Activated T-helper 2 cell treated with anti-CD3 and anti-CD28 coated beads, Interferon-gamma antibody, Interleukin-2, Interleukin-4, amounts not matched to agents 10 μg/mL and 5 μg/mL and 100 μg/mL, durations not matched to agents 14 hours and 24 hours and 36 hours (primary cell): ENCODE measurements at regions not wholly inside any gene's neighbourhood (a gene's known extent, or its start where the extent isn't known, plus 50 kb on each side); places are given as distances from the start of the nearest gene placed in this dataset.

ENCODE experiments used
- DNase-seq: peaks from one replicate; pipeline ENCODE4 v3.0.0; 2021; ENCODE audit warnings: low spot score
- H3K27ac Mint-ChIP-seq: one replicate; pipeline ENCODE4 v1.8.0; 2021; ENCODE audit warnings: mixed read lengths
- H3K27me3 Mint-ChIP-seq: one replicate; pipeline ENCODE4 v1.8.0; 2021; ENCODE audit warnings: low read depth, mixed read lengths
- H3K36me3 Mint-ChIP-seq: one replicate; pipeline ENCODE4 v1.8.0; 2021; ENCODE audit warnings: low read depth, mixed read lengths
- H3K4me1 Mint-ChIP-seq: one replicate; pipeline ENCODE4 v1.8.0; 2021; ENCODE audit warnings: low read depth, mixed read lengths
- H3K4me3 Mint-ChIP-seq: one replicate; pipeline ENCODE4 v1.8.0; 2021; ENCODE audit warnings: low read depth, mild to moderate bottlenecking, moderate library complexity, mixed read lengths
- H3K9me3 Mint-ChIP-seq: one replicate; pipeline ENCODE4 v1.8.0; 2021; ENCODE audit warnings: mixed read lengths
- intact Hi-C: fragments of 100-400 bp; cut with micrococcal nuclease; formaldehyde crosslinking; loops from one replicate; pipeline ENCODE4 v1.15.1; 2023

DNA sequence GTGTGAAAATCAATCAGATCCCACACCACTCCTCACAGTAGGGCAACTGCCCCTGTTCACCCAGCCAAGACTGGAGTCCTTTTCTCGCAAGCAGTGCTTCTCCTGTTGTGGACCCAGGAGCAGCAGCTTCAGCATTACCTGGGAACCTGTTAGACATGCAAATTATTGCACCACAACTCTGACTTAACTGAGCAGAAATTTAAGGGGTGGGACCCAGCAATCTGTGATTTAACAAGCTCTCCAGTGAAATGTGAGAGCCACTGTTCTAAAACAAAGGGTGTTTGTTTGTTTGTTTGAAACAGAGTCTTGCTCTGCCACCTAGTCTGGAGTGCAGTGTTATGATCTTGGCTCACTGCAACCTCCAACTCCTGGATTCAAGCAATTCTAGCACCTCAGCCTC lies 591.4 kb downstream of the SOX6 start:
- Mint-ChIP-seq H3K4me3 (no peak overlapping the region), H3K27me3 (no peaks in the 10 kb centered on the region), H3K27ac (no peak overlapping the region)

GRCh38 chr11:15765530-15765929 lies 590.8 kb downstream of the SOX6 start:
- no peaks in the 10 kb centered on the region for H3K27me3 Mint-ChIP-seq
- no peak overlapping the region for H3K27ac Mint-ChIP-seq
- H3K4me3 Mint-ChIP-seq: no peak overlapping the region
- H3K9me3 Mint-ChIP-seq: no peaks in the 10 kb centered on the region
- no peaks in the 10 kb centered on the region for H3K36me3 Mint-ChIP-seq
- intact Hi-C loops: no loop called here
- H3K4me1 Mint-ChIP-seq: no peaks in the 10 kb centered on the region
- no peak for DNase-seq

More for the DNA sequence above, 591.4 kb downstream of the SOX6 start:
- H3K4me1 Mint-ChIP-seq: no peaks in the 10 kb centered on the region
- no peaks in the 10 kb centered on the region for H3K36me3 Mint-ChIP-seq
- intact Hi-C loops: no loop called here
- DNase-seq: no peak
- H3K9me3 Mint-ChIP-seq: no peaks in the 10 kb centered on the region

GRCh38 chr11:15768321-15768720 lies 588.0 kb downstream of the SOX6 start:
- H3K4me3 Mint-ChIP-seq: no peak overlapping the region
- no peaks in the 10 kb centered on the region for H3K36me3 Mint-ChIP-seq
- intact Hi-C loops: no loop called here

DNA sequence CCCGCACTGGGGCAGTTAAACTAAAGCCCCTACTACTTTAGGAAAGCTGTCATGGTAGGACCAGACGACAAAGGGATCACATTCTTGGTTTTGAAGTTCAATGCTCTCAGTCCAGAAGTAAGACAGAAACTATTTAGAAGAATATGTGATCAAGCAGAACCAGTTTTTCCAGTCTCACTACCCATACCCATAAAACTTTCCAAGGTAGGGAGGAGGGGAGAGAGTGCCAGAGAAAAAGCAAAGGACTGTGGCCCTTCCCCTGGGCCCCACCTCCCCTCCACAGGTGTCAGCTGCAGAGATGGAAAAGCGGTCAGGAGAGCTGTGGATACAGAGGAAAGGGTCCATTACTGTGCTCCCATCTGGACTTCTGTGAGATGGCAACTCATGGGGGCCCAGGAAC lies 587.1 kb downstream of the SOX6 start:
- Mint-ChIP-seq H3K27me3 (no peaks in the 10 kb centered on the region), H3K9me3 (no peaks in the 10 kb centered on the region), H3K27ac (no peak overlapping the region), H3K4me1 (no peaks in the 10 kb centered on the region), H3K36me3 (no peaks in the 10 kb centered on the region), H3K4me3 (no peak overlapping the region)
- DNase-seq: no peak
- intact Hi-C loops: no loop called here

More at GRCh38 chr11:15768321-15768720, 588.0 kb downstream of the SOX6 start:
- DNase-seq: no peak
- no peaks in the 10 kb centered on the region for H3K4me1 Mint-ChIP-seq
- H3K9me3 Mint-ChIP-seq: no peaks in the 10 kb centered on the region
- H3K27me3 Mint-ChIP-seq: no peaks in the 10 kb centered on the region
- H3K27ac Mint-ChIP-seq: no peak overlapping the region

DNA sequence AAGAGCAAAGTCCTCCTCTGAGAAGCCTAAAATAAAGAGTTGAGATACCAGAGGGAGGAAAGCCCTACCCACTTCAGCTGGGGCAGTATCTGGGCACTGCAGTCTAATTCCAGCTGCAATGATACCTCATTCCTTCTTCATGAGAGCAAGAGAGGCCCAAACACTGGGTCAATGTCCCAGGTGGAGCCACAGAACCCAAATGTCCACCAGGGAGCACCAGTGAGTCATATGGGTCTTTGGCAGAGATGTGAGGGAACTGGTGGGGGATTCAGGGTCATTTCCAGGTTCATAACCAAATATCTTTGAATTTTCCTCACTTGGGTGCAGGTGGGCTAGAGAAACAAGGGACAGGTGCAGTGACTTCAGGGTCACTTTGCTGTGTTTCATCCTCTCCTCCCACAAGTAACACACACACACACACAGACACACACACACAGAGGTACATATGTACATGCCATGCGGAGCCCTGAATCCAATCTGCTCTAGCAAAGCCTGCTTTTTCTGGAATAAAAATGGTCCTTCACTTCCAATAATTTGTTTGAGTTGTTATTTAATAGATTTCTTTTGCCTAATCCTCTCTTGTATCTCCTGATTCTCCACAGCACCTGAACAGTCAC lies 585.4 kb downstream of the SOX6 start:
- Mint-ChIP-seq H3K9me3 (no peaks in the 10 kb centered on the region), H3K4me1 (no peaks in the 10 kb centered on the region), H3K4me3 (no peak overlapping the region), H3K27ac (no peak overlapping the region), H3K36me3 (no peaks in the 10 kb centered on the region), H3K27me3 (no peaks in the 10 kb centered on the region)
- intact Hi-C loops: loop anchor here (5.0 kb wide), 1 partner anchor 841 kb away; no protein-coding TSS in a partner anchor
- no peak for DNase-seq

GRCh38 chr11:15772547-15772946 lies 583.8 kb downstream of the SOX6 start:
- H3K36me3 Mint-ChIP-seq: no peaks in the 10 kb centered on the region
- H3K4me1 Mint-ChIP-seq: no peaks in the 10 kb centered on the region
- DNase-seq: no peak
- intact Hi-C loops: loop anchor here (5.0 kb wide), 1 partner anchor 840 kb away; no protein-coding TSS in a partner anchor
- no peaks in the 10 kb centered on the region for H3K27me3 Mint-ChIP-seq
- H3K4me3 Mint-ChIP-seq: no peak overlapping the region
- H3K27ac Mint-ChIP-seq: no peak overlapping the region
- no peaks in the 10 kb centered on the region for H3K9me3 Mint-ChIP-seq

GRCh38 chr11:15772981-15773380 lies 583.4 kb downstream of the SOX6 start:
- no peak for DNase-seq
- Mint-ChIP-seq H3K27me3 (no peaks in the 10 kb centered on the region), H3K27ac (no peak overlapping the region), H3K4me3 (no peak overlapping the region), H3K4me1 (no peaks in the 10 kb centered on the region), H3K9me3 (no peaks in the 10 kb centered on the region), H3K36me3 (no peaks in the 10 kb centered on the region)
- intact Hi-C loops: loop anchor here (5.0 kb wide), 1 partner anchor 839 kb away; no protein-coding TSS in a partner anchor

DNA sequence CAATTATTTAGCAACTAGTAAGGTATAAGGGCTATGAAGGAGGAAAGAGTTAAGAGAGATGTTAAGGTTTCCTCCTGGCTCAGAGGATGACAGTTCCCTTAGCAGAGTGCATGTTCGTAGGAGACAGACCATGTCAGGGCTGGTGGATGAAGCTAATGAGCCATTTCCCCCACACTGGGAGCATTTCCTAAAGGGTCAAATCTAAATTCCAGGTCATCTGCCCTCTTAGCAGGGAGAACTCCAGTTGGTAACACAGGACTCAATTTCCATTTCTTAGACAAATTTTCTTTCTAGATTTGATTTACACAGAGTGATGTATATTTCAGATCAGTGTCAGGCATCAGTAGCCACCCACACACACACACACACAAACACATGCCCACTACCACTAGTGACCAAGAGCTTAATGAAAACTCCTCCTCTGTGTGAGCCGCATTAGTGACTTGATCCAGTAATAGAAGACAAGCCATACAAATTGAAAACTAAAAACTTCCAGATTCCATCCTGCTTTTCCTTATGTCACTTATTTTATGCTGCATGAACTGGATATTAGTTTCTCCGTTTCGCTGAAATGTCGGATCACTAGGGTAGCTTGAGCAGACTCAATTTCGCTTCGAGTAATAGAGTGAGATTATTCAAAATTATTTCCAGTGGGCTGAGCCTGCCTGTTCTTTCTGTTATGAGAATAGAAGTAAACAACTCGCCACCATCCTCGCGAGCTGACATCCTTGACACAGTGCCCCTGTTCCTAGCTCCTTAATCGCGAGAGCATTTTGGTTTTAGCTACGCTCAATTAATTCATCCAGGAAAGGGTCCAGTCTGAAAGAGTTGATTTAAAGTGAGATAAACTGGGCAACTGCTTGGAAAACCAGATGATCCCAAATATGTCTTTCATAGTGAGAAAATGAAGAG lies 582.6 kb downstream of the SOX6 start:
- Mint-ChIP-seq H3K9me3 (no peaks in the 10 kb centered on the region), H3K4me3 (no peak overlapping the region), H3K4me1 (peaks cover 2% of the 10 kb centered on the region), H3K36me3 (no peaks in the 10 kb centered on the region), H3K27ac (no peak overlapping the region), H3K27me3 (no peaks in the 10 kb centered on the region)
- intact Hi-C loops: loop anchor here (5.0 kb wide), 1 partner anchor 839 kb away; no protein-coding TSS in a partner anchor
- no peak for DNase-seq

DNA sequence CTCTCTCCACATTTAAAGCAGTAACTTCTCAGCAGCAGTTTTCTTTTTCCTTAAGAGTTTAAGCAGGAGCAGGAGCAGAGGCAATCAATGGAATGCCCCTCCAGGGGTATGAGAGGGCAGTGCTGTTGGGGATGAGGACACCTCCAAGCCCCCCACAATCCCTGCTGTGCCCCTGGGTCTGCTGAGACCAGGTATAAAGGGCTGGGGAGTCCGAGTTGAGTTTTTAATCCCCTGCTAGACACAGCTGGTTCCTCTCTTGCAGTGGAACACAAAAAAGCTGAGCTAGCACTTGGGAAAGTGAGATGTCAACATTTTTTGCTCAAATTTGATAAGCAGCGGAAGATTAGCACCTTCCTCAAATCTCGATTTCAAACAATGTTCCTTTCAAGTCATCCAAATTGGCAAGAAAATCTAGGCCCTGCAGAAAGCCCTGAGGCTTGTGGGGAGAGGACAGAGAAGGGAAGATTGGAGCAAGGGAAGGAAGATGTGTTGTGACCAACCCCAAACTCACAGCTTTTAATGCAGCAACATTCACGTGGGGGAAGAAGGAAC lies 581.9 kb downstream of the SOX6 start:
- Mint-ChIP-seq H3K27ac (peak overlapping the region; percentile 10), H3K4me3 (no peak overlapping the region), H3K4me1 (peaks cover 2% of the 10 kb centered on the region), H3K36me3 (no peaks in the 10 kb centered on the region), H3K9me3 (no peaks in the 10 kb centered on the region), H3K27me3 (no peaks in the 10 kb centered on the region)
- DNase-seq: no peak
- intact Hi-C loops: loop anchor here (5.0 kb wide), 1 partner anchor 838 kb away; no protein-coding TSS in a partner anchor

DNA sequence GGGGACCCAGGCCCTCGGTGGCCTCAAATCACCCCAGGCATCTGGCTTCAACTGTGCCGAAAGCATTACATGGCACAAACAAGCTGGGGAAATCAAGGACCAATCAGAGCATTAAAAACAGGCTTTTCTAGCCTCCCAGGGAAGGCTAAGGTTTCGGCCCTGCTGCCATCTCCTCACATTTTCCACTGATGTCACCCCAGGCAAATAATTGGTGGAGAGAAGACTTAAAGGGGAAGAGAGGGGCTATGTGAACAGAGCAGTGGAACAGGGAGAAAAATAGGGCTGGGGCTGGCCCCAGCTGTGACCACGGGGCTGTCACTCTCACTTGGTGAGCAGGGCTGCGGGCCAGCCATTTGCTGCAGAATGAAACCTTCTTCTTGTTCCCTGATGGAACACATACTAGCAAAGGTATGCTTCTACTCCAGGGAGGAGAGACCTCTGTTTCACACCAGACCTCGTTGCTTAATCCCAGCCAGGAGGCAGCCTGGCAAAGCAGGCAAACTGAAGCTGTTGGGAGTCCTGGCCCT lies 581.3 kb downstream of the SOX6 start:
- Mint-ChIP-seq H3K36me3 (no peaks in the 10 kb centered on the region), H3K27me3 (no peaks in the 10 kb centered on the region), H3K4me1 (peaks cover 2% of the 10 kb centered on the region), H3K4me3 (no peak overlapping the region), H3K9me3 (no peaks in the 10 kb centered on the region), H3K27ac (peak overlapping the region; percentile 10)
- intact Hi-C loops: no loop called here
- DNase-seq: no peak

DNA sequence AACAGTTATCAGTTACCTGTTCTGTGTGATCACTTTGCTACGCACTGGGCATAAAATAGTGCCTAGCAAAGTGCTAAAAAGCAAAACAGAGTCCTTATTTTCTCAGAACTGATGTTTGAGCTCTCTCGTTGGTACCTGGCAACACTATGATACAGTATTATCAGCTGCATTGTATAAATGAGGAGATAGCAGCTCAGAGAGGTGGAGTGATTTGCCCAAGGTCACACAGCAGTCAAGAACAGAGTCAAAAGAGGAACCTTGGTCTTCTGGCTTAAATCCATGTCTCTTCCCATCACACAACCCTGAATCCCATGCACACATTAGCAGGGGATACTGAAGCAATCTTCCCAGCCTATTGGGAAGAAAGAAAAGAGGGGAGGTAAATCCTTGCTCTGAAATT lies 580.5 kb downstream of the SOX6 start:
- intact Hi-C loops: no loop called here
- Mint-ChIP-seq H3K36me3 (no peaks in the 10 kb centered on the region), H3K27ac (no peak overlapping the region), H3K9me3 (no peaks in the 10 kb centered on the region), H3K27me3 (no peaks in the 10 kb centered on the region), H3K4me1 (peaks cover 2% of the 10 kb centered on the region), H3K4me3 (no peak overlapping the region)
- DNase-seq: no peak

DNA sequence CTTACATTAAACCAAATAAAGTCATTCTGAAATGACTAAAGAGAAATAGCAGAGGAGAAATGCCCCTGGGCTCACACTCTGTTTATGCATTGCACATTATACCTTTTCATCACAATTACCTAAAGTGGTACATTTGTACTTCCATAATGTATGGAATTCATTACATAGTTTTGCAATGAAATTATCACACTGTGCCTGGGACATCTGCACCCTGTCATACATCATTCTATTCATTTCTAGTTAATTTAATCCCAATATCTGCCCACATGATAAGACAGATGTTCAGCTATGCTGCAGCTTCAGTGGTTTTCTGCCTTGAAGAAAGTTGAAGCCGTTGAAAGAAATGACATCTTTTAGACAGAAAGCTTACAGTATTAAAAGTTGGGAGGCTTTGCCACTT lies 580.0 kb downstream of the SOX6 start:
- Mint-ChIP-seq H3K27me3 (no peaks in the 10 kb centered on the region), H3K36me3 (no peaks in the 10 kb centered on the region), H3K9me3 (no peaks in the 10 kb centered on the region), H3K4me3 (no peak overlapping the region), H3K27ac (no peak overlapping the region), H3K4me1 (peaks cover 2% of the 10 kb centered on the region)
- DNase-seq: no peak
- intact Hi-C loops: no loop called here

DNA sequence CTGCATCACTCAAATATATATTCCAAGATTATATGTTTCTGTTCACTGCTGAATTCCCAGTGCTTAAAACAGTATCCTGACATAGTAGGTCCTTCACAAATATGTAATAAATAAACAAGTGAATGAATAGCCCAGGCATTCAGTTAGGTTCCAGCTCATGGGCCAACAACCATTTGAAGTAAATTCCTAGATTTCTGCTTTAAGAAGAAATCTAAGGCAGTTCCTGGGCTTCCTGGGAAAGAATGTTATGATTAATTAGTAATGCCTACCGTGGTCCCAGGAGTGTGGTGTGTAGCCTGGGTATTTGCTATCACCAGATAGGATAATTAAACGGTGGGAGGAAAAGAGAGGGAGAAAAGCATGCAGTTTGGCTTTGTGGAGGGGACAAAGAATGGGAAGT lies 576.8 kb downstream of the SOX6 start:
- Mint-ChIP-seq H3K9me3 (no peaks in the 10 kb centered on the region), H3K36me3 (no peaks in the 10 kb centered on the region), H3K4me3 (no peak overlapping the region), H3K27ac (no peak overlapping the region), H3K4me1 (peaks cover 2% of the 10 kb centered on the region), H3K27me3 (no peaks in the 10 kb centered on the region)
- intact Hi-C loops: no loop called here
- DNase-seq: no peak
